HG03159 (cell line): ENCODE measurements at regions not wholly inside any gene's neighbourhood (a gene's known extent, or its start where the extent isn't known, plus 50 kb on each side); places are given as distances from the start of the nearest gene placed in this dataset.
"Not testable (repeated sequence)": the region's sequence is repeated elsewhere in the genome, so short reads cannot be mapped to it uniquely, and the experiment has no call there.

Experiments
- ATAC-seq: cut with Tn5 transposase; IDR thresholded peaks from one replicate; pipeline ENCODE4 v1.9.1; 2021; ENCODE audit warnings: mild to moderate bottlenecking, moderate library complexity; ENCODE audit not compliant: unreplicated experiment

DNA sequence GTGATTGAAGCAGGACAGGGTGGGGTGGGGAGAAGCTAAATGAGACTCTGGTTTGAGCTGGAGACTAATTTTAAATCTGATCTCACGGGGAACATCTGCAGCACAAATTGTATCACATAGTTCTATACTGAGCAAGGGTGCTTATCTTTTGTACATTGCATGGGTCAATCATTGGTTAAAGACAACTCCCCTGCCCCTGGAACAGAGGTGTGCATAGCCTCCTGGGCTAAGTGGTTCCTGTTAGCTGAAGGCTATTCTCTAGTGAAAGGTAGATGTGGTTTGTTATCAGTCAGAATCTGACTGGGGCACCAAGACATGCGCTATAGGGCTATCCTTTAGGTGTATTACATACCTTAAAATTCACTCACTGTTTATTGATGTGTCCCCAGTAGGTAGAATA, 103.9 kb upstream of the KITLG start:
- no peak for ATAC-seq

DNA sequence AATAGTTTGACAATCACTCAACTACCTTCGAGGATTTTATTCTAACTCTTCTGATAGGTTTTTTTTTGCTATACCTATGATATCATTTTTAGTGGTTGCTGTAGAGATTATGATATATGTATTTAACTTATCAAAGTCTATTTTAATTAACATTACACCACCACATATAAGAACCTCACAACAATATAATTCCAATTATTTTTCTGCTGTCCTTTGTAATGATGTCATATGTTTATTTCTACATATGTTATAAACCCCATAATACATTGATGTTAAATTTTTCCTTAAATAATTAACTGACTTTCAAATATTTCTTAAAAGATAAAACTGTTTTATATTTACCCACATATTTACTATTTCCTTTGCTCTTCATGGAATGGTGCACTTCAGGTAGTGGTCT, 103.4 kb upstream of the KITLG start:
- no peak for ATAC-seq

DNA sequence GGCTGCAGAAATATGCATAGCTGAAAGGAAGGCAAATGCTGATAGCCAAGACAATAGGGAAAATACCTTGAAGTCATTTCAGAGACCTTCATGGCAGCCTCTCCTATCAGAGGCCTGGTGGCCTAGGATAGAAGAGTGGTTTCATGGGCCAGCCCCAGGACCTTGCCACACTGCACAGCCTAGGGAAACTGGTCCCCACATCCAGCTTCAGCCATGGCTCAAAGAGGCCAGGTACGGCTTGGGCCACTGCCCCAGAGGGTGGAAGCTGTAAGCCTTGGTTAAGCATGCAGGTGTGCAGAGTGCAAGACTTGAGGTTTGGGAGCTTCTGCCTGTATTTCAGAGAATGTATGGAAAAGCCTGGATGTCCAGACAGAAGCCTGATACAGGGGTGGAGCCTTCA, 101.0 kb upstream of the KITLG start:
- ATAC-seq, result no peak

DNA sequence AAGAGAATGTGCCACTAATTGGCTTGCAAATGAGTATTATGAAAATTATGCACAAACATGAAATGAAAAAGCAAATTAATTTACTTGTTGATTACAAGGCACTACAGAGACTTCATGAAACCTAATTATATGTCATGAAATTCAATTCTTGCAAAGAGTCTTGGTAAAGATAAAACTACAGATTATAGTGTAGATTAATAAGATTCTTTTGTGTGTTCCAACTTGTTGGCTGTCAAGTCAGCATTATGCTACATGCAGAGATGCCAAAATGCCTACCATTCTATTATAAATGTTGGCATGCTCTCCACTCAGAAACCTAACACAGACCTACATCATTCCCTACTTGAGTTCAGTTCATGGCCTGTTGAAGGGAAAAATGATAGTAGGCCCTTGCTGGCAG, 97.2 kb upstream of the KITLG start:
- no peak for ATAC-seq

DNA sequence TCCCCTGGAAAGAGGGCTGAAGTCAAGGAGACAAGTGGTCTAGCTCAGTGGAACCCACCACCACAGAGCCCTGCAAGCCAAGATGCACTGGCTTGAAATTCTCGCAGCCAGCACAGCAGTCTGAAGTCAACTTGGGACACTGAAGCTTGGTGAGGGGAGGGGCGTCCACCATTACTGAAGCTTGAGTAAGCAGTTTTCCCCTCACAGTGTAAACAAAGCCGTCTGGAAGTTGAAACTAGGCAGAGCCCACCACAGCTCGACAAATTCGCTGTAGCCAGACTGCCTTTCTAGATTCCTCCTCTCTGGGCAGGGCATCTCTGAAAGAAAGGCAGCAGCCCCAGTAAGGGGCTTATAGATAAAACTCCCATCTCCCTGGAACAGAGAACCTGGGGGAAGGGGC, 87.3 kb upstream of the KITLG start:
- not testable (repeated sequence) for ATAC-seq

DNA sequence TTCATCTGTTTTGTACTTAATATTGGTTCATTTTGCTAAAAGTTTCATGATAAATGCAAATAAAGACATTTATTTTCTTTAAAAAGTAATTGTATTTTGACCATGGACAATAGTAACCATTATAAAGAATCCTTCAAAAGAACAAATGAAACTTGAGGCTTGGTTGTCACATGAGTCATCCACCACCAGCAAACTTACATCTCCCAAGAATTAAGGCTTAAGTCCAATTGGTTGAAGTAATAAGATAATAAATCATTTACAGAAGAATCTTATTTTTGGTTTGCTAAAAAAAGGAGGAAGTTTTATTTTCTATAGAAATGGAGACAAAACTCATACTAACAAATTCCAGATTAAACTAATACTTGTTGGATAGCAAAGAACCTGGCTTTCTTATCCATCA, 84.8 kb upstream of the KITLG start:
- ATAC-seq, result no peak

DNA sequence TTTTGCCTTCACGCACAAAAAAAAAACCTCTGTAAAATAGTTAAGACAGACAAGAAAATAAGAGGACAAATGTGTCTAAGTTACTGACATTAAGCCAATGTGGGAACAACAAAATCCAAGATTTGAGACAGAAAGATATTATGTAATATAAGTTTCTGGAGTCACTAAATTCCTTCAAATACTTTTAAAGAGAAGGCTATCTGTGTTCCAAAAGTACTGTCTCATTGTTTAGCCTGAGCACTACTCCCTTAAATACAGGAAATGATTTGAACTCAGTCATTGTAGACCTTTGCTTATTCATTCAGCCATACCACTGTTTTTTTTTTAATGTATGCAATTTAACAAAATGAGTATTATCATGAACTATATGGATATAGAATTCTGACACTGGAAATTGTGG, 82.7 kb upstream of the KITLG start:
- no peak for ATAC-seq

DNA sequence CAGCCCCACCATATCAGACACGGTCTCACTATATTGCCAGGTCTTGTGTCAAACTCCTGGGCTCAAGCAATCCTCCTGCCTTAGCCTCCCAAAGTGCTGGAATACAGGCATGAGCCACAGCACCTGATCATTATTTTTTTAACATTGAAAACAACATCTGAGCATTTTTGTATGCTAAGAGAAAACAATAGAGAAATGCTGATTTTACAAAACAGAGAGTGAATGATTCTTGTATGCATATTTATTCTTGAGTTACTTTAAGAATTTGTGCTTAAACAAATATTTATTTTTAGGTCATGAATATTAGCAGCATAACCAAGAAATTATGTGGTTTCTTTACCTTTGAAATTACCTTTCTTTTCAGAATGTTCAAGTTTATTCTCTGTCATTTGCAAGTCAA, 81.8 kb upstream of the KITLG start:
- ATAC-seq, result no peak

DNA sequence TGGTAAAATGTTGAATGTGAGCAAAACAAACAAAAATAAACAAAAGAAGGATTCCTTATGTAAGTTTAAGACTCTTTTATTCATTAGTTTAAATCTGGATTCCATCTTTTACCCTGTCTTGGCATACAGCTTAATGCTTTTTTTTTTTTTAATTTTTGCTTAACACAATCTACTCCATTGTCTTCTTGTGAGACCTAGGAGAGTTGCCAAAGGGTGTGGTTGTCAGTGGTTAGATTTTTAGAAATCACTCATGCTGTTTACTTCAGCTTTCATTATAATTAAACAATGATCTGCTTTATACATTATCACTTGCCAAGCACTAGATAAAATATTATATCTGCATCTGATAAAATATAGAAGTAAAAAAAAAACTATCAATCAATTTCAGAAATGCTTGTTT, 77.7 kb upstream of the KITLG start:
- no peak for ATAC-seq

DNA sequence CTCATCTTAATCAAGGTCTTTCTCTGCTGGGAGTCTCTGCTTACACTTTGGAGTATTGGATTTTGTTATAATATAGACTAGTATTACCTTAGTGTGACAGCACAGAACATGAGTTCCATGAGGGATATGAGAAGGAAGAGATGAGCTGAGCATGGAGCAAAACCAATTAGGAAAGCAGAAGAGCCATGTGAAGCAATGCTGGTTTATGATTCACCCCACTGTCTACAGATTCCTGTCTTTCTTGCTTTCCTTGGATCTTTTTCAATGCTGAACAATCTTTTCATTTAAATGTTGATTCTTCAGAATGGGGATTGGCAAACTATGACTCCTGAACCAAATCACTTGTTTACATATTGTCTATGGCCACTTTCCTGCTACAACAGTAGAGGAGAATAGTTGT, 70.4 kb upstream of the KITLG start:
- no peak for ATAC-seq

DNA sequence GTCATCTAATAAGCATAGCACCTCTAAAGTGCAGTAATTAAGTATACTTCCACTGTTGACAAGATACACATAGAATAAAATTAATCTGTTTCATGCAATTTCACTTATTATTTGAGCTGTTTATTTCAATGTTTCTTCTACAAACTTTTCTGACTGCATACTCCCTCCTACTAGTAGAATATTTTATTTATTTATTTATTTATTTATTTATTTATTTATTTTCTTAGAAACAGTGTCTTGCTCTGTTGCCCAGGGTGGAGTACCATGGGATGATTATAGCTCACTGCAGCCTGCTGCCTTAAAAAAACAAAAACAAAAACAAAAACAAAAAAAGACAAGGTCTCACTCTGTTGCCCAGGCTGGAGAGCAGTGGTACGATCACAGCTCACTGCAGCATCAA, 68.4 kb upstream of the KITLG start:
- no peak for ATAC-seq

DNA sequence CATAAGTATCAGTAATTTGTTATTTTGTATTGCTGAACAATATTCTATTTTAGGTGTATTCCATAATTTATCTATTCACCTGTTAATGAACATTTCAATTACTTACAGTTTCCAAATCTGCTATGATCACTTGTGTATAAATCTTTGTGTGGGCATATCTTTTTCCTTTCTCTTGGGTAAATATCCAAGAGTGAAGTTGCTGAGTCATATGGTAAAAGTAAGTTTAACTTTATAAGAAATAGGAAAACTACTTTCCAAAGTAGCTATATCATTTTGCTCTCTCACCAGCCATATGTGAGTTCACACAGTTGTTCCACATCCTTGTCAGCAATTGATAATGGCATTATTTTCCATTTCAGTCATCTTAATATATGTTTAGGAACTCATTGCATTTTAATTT, 66.6 kb upstream of the KITLG start:
- no peak for ATAC-seq

DNA sequence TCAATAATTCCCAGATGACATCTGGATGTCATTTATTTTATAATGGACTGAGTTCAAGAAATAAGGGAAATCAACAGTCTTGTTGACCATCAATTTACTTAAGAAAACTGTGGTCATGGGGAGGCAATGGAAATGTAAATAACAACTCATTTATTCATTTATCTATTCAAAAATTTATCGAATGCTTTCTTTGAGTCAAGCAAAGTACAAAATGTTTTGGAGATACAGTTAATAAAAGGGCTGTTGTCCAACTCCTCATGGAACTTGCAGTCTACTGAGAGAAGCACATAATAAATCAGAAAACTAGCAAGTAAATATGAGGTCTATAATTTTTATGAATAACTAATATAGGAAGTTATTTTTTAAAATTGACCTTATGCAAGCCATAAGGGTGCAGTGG, 65.5 kb upstream of the KITLG start:
- ATAC-seq, result no peak

DNA sequence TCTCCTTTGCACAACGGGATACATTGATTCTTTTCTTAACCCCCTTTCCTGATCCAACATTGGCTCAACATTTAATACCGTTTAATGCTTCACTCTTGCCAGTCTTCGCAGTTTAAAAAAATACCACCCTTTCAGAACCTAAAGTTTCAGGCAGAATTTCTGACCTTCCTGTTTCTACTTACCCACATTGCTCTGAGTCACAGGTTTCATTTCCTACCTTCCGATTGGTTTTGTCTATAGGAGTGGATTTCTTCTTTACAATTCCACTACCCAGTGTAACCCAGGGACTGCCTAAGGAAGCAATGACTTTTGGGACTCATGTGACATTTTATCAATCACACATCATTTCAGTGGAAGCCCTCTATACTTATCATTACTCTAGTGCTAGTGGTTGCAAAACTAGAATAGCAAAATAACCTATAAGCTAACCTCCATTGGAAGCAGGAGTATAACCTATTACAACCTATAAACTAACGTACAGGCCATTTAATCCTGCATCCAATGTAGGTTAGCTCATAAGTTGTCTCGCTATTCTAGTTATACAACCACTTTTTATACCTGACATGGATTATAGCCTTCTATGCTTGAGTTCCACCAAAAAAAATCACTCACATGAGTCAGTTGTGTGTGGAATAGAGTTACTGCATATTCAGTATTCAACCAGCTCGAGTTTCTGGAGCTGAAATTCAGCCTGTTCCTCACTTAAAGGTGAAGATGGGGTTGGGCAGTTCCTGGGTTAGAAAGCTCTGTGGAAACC, 64.9 kb upstream of the KITLG start:
- ATAC-seq, result no peak

DNA sequence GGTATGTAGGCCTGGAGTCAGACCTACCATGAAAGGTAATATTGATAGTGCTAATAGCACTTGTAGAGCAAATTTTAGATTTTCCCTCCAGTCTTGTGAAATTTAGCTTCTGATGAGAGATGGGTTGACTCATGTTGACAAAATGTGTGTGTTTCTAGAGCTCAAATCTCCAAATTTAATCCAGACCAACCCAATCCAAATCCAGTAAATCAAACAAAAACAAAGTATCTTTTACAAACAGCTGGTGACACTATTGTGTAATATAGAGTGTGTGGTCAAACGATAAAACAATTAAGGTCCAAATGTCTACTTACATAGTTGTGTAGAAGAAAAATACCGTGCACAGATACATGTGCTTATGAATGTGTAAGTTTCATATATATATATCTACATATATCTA, 63.4 kb upstream of the KITLG start:
- ATAC-seq, result no peak

DNA sequence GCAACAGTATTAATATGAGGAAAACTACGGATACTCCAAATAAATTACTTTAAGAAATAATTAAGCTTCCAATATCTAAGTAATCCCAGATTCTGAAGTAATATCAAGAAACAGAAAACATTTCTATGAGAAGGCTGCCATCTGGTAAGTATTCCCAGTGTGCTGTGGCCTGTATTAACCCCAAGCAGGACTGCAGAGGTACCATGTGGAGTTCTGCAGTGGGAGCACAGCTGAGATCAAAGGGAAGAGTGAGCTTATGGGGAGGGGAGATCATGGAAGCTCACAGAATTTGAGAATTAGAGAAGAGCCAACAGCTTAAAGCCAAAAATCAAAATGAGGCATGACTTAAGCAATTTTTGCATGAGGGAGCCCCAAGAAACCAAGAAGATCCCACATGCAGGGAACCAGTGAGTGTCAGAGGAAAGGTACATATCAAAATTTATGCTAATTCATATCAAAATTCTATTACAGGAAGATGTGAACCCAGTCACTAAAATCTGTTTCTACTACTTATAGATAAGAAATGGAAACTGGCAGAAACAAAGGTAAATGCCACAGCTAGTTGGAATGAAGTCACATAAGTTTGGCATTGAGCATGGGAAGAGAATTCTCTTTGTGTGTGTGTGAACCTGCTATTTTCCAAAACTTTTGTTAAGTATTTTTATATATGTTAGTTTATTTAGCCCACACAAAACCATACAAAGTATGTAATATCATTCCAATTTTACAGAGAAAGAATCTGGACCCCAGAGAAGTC, 62.6 kb upstream of the KITLG start:
- no peak for ATAC-seq

DNA sequence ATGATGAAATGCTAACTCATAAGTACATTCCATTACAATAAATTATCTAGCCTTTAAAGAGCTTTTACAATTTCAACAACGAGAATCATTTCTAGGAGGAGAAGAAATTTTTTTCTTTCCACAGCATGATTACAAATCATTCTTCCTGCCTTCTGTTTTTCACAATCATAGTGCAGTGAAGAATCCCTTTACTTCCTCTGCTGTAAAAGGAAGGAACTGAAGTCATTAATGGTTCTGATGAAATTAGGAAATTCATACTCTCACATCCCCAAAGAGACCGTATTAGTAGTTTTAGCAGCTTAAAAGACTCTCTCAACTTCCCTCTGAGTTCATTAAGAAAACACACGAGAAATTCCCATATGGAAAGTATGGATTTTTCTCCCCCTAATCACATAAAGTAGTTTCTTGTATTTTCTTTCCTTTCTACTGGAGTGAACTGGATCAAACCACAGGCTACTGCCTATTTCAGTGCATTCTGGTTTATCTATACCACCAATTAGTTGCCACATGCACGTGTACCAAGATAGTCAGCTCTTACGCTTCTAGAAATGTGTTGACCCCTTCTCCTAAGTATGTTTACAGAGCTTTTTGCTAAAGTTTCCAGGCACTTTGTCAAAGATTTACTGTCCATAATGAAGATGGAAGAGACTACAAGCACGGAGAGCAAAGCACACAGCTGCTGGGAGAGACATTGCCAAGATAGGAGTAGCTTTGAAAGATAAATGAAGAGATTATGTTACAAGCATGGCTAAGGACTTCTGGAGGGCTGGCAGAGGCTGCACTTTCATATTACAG, 58.9 kb upstream of the KITLG start:
- ATAC-seq, result no peak

DNA sequence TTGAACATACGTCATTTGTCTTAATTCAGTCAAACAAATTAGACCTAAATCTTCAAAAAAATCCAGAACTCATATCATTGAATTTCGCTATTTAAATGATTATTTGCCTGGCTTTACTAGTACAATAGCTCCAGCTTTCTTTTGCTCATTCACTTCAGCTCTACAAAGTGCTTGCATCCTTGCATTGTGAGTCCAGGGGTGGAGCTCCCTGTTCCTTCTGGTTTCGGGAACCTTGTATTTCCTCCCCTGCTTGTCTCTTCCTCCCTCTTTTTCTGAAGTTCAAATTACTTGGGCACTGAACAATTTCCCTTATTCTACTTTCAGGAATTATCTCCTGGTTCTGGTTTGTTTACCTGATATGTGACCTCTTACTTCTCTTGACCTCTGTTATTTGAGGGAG, 58.1 kb upstream of the KITLG start:
- no peak for ATAC-seq

DNA sequence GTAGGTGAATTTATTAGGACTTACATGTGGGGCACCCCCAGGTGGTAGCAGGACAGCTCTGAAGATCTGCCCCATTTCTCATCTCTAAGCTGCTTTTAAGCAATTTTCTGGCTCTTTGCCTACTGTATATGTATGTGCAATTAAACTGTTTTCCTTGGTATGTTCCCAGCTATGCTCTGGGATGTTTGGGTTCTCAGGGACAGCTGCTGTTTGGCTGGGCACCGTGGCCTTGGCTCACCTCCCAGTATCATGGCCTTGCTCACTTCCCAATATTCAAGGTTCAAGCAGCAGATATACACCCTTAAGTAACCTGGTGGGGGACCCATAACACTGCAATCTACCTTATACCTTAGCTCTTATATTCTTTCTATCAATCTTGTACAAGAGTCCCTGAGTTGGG, 53.7 kb upstream of the KITLG start:
- no peak for ATAC-seq

DNA sequence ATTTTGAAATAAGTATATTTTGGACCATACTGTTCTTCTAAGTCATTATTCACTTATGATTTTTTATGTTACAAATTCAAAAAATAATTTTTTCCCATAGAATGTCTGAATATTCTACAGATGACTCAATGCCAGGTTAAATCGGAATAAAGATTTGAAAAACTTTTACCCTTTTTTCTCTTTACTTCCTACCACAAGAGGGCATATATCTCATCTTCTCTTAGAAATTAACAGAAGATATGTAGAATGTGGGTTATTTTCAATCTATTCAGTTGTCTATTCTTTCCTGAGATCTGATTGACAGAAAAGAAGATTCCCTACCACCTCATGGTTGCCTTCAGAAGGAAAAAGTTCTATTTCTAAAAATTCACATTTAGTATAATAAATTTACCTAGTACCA, 53.0 kb upstream of the KITLG start:
- no peak for ATAC-seq

DNA sequence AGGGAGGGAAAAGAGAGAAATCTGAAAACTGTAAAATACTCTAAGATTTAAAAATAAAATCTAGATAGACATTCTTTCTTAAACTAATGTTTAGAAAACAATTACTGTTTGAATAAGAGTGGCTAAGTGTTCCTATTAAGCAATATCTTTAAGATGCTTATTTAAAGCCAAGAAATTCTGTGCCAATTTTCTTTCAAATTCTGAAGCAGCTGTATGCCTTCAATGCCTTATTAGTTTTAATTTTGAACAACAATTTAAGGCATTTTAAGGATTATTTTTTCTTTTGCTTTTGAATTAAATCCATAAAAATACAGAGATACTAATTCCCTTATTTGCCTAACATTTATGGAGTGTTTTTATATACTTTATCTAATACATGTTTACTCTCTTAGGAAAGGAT, 50.3 kb upstream of the KITLG start:
- ATAC-seq, result no peak
